ENCODE measurements at regions not wholly inside any gene's neighbourhood (a gene's known extent, or its start where the extent isn't known, plus 50 kb on each side); places are given as distances from the start of the nearest gene placed in this dataset.

DNA sequence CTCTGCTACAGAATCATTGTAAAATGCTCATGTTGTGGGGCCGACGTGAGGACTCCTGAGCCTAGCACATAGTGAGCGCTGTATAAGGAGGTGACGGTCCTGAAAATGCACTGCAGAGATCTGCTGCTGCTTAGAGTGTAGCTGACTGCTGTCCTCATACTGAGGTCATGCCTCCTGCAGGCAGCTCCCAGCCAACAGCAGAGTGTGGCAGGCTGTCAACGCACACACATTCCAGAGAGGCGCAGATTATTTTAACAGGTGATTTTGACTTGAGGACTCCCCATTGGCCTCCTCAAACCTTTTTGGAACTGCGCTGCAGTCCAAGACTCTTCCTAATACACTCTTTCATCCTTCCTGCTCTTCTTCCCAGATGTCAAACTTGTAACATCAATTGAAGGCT is 119.8 kb upstream of the KCNJ6 start:
- no peaks in the 10 kb centered on the region for H3K4me1 Mint-ChIP-seq
- H3K4me1 ChIP-seq (ENCODE audit: control insufficient read depth, insufficient read depth, low read length) = no peaks in the 10 kb centered on the region
- H3K27ac ChIP-seq (ENCODE audit: low read depth, low read length) = no peak overlapping the region
- WGBS, 2 experiments (ENCODE audit: insufficient coverage in 1 of 2, insufficient read length in 1 of 2) = 89 to 95% methylated on average over 7 of the region's 7 CpGs
- H3K36me3 Mint-ChIP-seq (ENCODE audit: low read depth) = no peaks in the 10 kb centered on the region
- no peaks in the 10 kb centered on the region for H3K27me3 ChIP-seq (ENCODE audit: control insufficient read depth, insufficient read depth, low read length, poor library complexity, severe bottlenecking)
- H3K27me3 Mint-ChIP-seq (ENCODE audit: insufficient read depth) = no peaks in the 10 kb centered on the region
- no peaks in the 10 kb centered on the region for H3K9me3 ChIP-seq (ENCODE audit: control insufficient read depth, low read length)
- H3K36me3 ChIP-seq (ENCODE audit: control insufficient read depth, insufficient read depth, low read length) = no peaks in the 10 kb centered on the region
- H3K9ac ChIP-seq (ENCODE audit: extremely low read depth, low read length, poor library complexity, severe bottlenecking) = no peak overlapping the region
- no peak for DNase-seq
- H3K27ac Mint-ChIP-seq = no peak overlapping the region
- H3K4me3 ChIP-seq (ENCODE audit: low read length) = no peak overlapping the region
- H3K9me3 Mint-ChIP-seq = no peaks in the 10 kb centered on the region
- H3K4me3 Mint-ChIP-seq = no peak overlapping the region
- TF ChIP-seq, protein P1, sequence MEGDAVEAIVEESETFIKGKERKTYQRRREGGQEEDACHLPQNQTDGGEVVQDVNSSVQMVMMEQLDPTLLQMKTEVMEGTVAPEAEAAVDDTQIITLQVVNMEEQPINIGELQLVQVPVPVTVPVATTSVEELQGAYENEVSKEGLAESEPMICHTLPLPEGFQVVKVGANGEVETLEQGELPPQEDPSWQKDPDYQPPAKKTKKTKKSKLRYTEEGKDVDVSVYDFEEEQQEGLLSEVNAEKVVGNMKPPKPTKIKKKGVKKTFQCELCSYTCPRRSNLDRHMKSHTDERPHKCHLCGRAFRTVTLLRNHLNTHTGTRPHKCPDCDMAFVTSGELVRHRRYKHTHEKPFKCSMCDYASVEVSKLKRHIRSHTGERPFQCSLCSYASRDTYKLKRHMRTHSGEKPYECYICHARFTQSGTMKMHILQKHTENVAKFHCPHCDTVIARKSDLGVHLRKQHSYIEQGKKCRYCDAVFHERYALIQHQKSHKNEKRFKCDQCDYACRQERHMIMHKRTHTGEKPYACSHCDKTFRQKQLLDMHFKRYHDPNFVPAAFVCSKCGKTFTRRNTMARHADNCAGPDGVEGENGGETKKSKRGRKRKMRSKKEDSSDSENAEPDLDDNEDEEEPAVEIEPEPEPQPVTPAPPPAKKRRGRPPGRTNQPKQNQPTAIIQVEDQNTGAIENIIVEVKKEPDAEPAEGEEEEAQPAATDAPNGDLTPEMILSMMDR (conservative IDR thresholded peaks at IDR 0.05) = no peak

DNA sequence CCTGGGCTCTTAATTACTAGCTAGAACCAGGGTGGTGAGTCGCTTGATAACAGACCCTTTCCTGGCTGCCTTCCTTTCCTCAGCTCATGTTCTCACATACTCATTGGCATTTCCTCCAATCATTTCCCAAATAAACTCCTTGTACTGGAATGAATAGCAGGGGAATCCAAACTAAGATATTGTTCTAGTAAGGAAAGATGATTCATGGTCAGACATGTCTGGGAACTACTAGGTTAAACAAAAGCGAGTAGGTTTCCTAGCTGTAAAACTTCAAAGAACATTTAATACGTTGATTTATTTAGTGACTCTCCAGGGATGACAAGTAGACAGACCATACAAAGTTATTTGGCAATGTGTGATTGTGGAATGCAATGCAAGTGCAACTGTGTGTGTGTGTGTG is 121.2 kb upstream of the KCNJ6 start:
- DNase-seq = no peak
- TF ChIP-seq, protein P1 (conservative IDR thresholded peaks at IDR 0.05) = no peak
- no peaks in the 10 kb centered on the region for H3K9me3 ChIP-seq (ENCODE audit: control insufficient read depth, low read length)
- 60 to 86% methylated on average over 1 to 3 of the region's 3 CpGs for WGBS, 2 experiments (ENCODE audit: insufficient coverage in 1 of 2, insufficient read length in 1 of 2)
- Mint-ChIP-seq H3K36me3 (ENCODE audit: low read depth) (no peaks in the 10 kb centered on the region), H3K27me3 (ENCODE audit: insufficient read depth) (no peaks in the 10 kb centered on the region), H3K27ac (no peak overlapping the region), H3K9me3 (no peaks in the 10 kb centered on the region), H3K4me3 (no peak overlapping the region), H3K4me1 (no peaks in the 10 kb centered on the region)
- H3K4me3 ChIP-seq (ENCODE audit: low read length) = no peak overlapping the region
- H3K9ac ChIP-seq (ENCODE audit: extremely low read depth, low read length, poor library complexity, severe bottlenecking) = no peak overlapping the region
- H3K4me1 ChIP-seq (ENCODE audit: control insufficient read depth, insufficient read depth, low read length) = no peaks in the 10 kb centered on the region
- no peaks in the 10 kb centered on the region for H3K36me3 ChIP-seq (ENCODE audit: control insufficient read depth, insufficient read depth, low read length)
- no peaks in the 10 kb centered on the region for H3K27me3 ChIP-seq (ENCODE audit: control insufficient read depth, insufficient read depth, low read length, poor library complexity, severe bottlenecking)
- no peak overlapping the region for H3K27ac ChIP-seq (ENCODE audit: low read depth, low read length)

DNA sequence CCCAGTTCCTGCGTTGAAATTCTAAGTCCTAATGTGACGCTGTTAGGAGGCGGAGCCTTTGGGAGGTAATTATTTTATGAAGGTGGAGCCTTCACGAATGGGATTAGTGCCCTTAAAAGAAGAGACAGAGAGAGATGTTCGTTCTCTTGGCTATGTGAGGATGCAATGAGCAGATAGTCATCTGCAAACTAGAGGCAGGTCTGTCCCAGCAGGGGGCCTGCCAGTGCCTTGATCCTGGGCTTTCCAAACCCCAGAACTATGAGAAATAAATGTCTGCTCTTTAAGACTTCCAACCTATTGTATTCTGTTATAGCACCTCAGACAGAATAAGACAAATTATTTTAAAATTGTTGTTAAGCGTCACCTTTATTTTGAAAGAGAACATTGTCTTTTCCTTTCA is 123.1 kb upstream of the KCNJ6 start:
- H3K4me3 ChIP-seq (ENCODE audit: low read length) = no peak overlapping the region
- no peaks in the 10 kb centered on the region for H3K9me3 Mint-ChIP-seq
- no peaks in the 10 kb centered on the region for H3K27me3 Mint-ChIP-seq (ENCODE audit: insufficient read depth)
- H3K27ac Mint-ChIP-seq = no peak overlapping the region
- no peaks in the 10 kb centered on the region for H3K36me3 ChIP-seq (ENCODE audit: control insufficient read depth, insufficient read depth, low read length)
- H3K27me3 ChIP-seq (ENCODE audit: control insufficient read depth, insufficient read depth, low read length, poor library complexity, severe bottlenecking) = no peaks in the 10 kb centered on the region
- no peak for DNase-seq
- H3K9me3 ChIP-seq (ENCODE audit: control insufficient read depth, low read length) = no peaks in the 10 kb centered on the region
- H3K4me1 Mint-ChIP-seq = no peaks in the 10 kb centered on the region
- H3K4me1 ChIP-seq (ENCODE audit: control insufficient read depth, insufficient read depth, low read length) = no peaks in the 10 kb centered on the region
- no peak overlapping the region for H3K9ac ChIP-seq (ENCODE audit: extremely low read depth, low read length, poor library complexity, severe bottlenecking)
- no peak overlapping the region for H3K27ac ChIP-seq (ENCODE audit: low read depth, low read length)
- WGBS, 2 experiments (ENCODE audit: insufficient coverage in 1 of 2, insufficient read length in 1 of 2) = 85 to 100% methylated on average over 4 to 6 of the region's 6 CpGs
- no peaks in the 10 kb centered on the region for H3K36me3 Mint-ChIP-seq (ENCODE audit: low read depth)
- TF ChIP-seq, protein P1 (conservative IDR thresholded peaks at IDR 0.05) = no peak
- H3K4me3 Mint-ChIP-seq = no peak overlapping the region
